GM12891 (cell line): ENCODE measurements at regions not wholly inside any gene's neighbourhood (a gene's known extent, or its start where the extent isn't known, plus 50 kb on each side); places are given as distances from the start of the nearest gene placed in this dataset.

Source experiments
- POLR2A ChIP-seq: IDR thresholded peaks from 2 replicates; pipeline ENCODE4 v1.6.1; 2011; ENCODE audit warnings: low read depth, low read length, control low read depth
- POLR2AphosphoS5 ChIP-seq: IDR thresholded peaks from 2 replicates; pipeline ENCODE4 v1.6.1; 2011; ENCODE audit warnings: low read depth, low read length, control low read depth

- TF ChIP-seq POLR2AphosphoS5, result no peak
- TF ChIP-seq POLR2A, result no peak
These were observed 102.4 kb downstream of the OAT start for GRCh38 chr10:124316326-124316725.
